ENCODE measurements at regions not wholly inside any gene's neighbourhood (a gene's known extent, or its start where the extent isn't known, plus 50 kb on each side); places are given as distances from the start of the nearest gene placed in this dataset.

DNA sequence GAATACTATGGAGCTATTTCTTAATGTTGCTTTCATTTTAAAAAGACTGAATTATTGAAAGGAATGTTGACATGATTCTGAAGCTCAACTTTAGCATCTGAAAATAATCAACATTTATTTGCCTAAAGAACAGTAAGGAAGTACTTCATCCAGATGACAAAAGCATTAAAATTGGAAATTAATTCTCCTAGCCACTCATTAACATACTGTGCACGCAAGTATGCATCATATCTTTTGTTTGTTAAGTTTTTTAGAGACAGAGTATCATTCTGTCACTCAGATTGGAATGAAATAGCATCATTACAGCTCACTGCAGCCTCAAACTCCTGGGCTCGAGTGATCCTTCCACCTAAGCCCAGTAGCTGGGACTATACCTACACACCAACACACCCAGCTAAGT, 632.1 kb upstream of the ALCAM start:
- DNase-seq = no peak
- Histone ChIP-seq H3K27me3 (ENCODE audit: insufficient read depth, low read depth, severe bottlenecking) (no peaks in the 10 kb centered on the region), H3K36me3 (no peaks in the 10 kb centered on the region), H3K27ac (no peak overlapping the region), H3K4me3 (ENCODE audit: low read depth, low read length) (no peak overlapping the region), H3K9me3 (ENCODE audit: severe bottlenecking) (no peaks in the 10 kb centered on the region)
- TF ChIP-seq, protein P1, sequence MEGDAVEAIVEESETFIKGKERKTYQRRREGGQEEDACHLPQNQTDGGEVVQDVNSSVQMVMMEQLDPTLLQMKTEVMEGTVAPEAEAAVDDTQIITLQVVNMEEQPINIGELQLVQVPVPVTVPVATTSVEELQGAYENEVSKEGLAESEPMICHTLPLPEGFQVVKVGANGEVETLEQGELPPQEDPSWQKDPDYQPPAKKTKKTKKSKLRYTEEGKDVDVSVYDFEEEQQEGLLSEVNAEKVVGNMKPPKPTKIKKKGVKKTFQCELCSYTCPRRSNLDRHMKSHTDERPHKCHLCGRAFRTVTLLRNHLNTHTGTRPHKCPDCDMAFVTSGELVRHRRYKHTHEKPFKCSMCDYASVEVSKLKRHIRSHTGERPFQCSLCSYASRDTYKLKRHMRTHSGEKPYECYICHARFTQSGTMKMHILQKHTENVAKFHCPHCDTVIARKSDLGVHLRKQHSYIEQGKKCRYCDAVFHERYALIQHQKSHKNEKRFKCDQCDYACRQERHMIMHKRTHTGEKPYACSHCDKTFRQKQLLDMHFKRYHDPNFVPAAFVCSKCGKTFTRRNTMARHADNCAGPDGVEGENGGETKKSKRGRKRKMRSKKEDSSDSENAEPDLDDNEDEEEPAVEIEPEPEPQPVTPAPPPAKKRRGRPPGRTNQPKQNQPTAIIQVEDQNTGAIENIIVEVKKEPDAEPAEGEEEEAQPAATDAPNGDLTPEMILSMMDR (IDR thresholded peaks at IDR 0.05; ENCODE audit: low read depth, low read length) = no peak

- Histone ChIP-seq H3K36me3 (no peaks in the 10 kb centered on the region), H3K27me3 (ENCODE audit: insufficient read depth, low read depth, severe bottlenecking) (no peaks in the 10 kb centered on the region), H3K4me3 (ENCODE audit: low read depth, low read length) (no peak overlapping the region), H3K9me3 (ENCODE audit: severe bottlenecking) (no peaks in the 10 kb centered on the region), H3K27ac (no peak overlapping the region)
- no peak for DNase-seq
- TF ChIP-seq, protein P1 (IDR thresholded peaks at IDR 0.05; ENCODE audit: low read depth, low read length) = no peak
Measured at GRCh38 chr3:104735691-104736090, 631.0 kb upstream of the ALCAM start.

DNA sequence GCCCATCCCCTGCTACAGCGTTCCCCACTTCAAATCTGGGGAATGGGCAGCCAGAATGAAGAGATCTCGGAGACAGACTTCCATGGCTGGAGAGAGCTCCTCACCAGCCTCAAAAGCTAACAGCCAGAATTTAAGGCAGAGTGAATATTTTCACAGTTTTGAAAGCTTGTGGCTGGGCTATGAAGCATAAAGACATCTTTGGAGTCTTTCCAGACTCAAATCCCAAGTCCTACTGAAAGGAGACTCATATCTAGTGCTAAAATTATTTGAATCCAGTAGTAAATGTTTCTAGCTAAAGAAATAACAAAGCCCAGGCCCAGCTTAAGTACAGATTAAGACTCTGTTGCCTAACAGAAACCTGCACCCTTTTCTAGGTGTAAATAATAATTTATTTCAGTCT, 628.4 kb upstream of the ALCAM start:
- TF ChIP-seq, protein P1 (IDR thresholded peaks at IDR 0.05; ENCODE audit: low read depth, low read length) = no peak
- H3K27ac ChIP-seq = no peak overlapping the region
- H3K27me3 ChIP-seq (ENCODE audit: insufficient read depth, low read depth, severe bottlenecking) = no peaks in the 10 kb centered on the region
- no peaks in the 10 kb centered on the region for H3K9me3 ChIP-seq (ENCODE audit: severe bottlenecking)
- DNase-seq = no peak
- H3K4me3 ChIP-seq (ENCODE audit: low read depth, low read length) = no peak overlapping the region
- no peaks in the 10 kb centered on the region for H3K36me3 ChIP-seq

DNA sequence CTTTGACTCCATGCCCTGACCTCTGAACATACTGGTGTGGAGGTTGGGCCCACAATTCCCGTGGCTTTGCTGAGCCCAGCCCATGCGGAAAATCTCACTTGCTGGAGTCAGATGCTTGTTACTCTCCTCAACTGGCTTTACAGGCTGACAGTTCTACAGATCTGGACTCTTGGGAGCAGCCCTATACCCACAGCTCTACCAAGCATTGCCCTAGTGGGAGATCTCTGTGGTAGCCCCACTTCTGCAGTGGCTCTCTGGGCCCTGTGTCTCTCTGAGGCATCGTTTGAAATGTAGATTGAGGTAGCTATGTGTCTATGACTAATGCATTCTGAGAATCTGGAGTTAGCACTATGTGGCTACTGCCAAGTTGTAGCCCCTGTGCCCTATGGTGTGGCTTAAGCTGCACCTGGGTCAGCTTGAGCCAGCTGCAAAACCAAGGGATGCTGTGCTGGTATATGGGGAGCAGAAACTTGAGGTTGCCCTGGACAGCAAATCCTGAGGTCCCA, 625.8 kb upstream of the ALCAM start:
- Histone ChIP-seq H3K4me3 (ENCODE audit: low read depth, low read length) (no peak overlapping the region), H3K36me3 (no peaks in the 10 kb centered on the region), H3K27me3 (ENCODE audit: insufficient read depth, low read depth, severe bottlenecking) (no peaks in the 10 kb centered on the region), H3K27ac (no peak overlapping the region), H3K9me3 (ENCODE audit: severe bottlenecking) (no peaks in the 10 kb centered on the region)
- TF ChIP-seq, protein P1 (IDR thresholded peaks at IDR 0.05; ENCODE audit: low read depth, low read length) = no peak
- DNase-seq = no peak

- no peaks in the 10 kb centered on the region for H3K36me3 ChIP-seq
- TF ChIP-seq, protein P1 (IDR thresholded peaks at IDR 0.05; ENCODE audit: low read depth, low read length) = no peak
- H3K27ac ChIP-seq = no peak overlapping the region
- no peaks in the 10 kb centered on the region for H3K27me3 ChIP-seq (ENCODE audit: insufficient read depth, low read depth, severe bottlenecking)
- no peaks in the 10 kb centered on the region for H3K9me3 ChIP-seq (ENCODE audit: severe bottlenecking)
- H3K4me3 ChIP-seq (ENCODE audit: low read depth, low read length) = no peak overlapping the region
- DNase-seq = no peak
Measured at GRCh38 chr3:104742044-104742443, 624.7 kb upstream of the ALCAM start.

DNA sequence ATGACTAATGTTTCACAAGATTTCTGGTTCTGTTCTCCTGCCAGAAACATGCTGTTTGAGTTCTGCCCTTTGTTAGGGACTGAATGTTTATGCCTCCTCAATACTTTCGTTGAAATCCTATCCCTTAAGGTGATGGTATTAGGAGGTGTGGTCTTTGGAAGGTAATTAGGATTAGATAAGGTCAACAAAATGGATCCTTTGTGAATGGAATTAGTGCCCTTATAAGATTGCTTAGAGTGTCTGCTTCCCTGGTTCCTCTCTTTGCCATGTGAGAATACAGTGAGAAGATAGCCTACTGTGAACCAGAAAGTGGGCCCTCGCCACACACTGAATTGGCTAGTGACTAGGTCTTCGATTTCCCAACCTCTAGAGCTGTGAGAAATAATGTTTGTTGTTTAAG, 621.4 kb upstream of the ALCAM start:
- TF ChIP-seq, protein P1 (IDR thresholded peaks at IDR 0.05; ENCODE audit: low read depth, low read length) = no peak

More for the DNA sequence above, 621.4 kb upstream of the ALCAM start:
- no peak overlapping the region for H3K4me3 ChIP-seq (ENCODE audit: low read depth, low read length)
- DNase-seq = no peak
- H3K36me3 ChIP-seq = no peaks in the 10 kb centered on the region
- no peak overlapping the region for H3K27ac ChIP-seq
- H3K9me3 ChIP-seq (ENCODE audit: severe bottlenecking) = no peaks in the 10 kb centered on the region
- no peaks in the 10 kb centered on the region for H3K27me3 ChIP-seq (ENCODE audit: insufficient read depth, low read depth, severe bottlenecking)
